GM12891 (cell line): ENCODE measurements at regions not wholly inside any gene's neighbourhood (a gene's known extent, or its start where the extent isn't known, plus 50 kb on each side); places are given as distances from the start of the nearest gene placed in this dataset.

ENCODE experiments used
- DNase-seq: peaks from one replicate; pipeline ENCODE4 v3.0.0; 2011; ENCODE audit warnings: low spot score; ENCODE audit not compliant: insufficient read length
- FAIRE-seq: peaks from 2 replicates; lab custom pipeline; 2011; peaks lifted over from hg19 to GRCh38; lab: Jason Lieb, UNC
- PAX5 ChIP-seq: IDR thresholded peaks from 2 replicates; pipeline ENCODE4 v1.6.1; 2011; ENCODE audit warnings: low read length, moderate library complexity, mild to moderate bottlenecking; ENCODE audit not compliant: insufficient read depth, severe bottlenecking
- POLR2A ChIP-seq: IDR thresholded peaks from 2 replicates; pipeline ENCODE4 v1.6.1; 2011; ENCODE audit warnings: low read depth, low read length, control low read depth
- POLR2AphosphoS5 ChIP-seq: IDR thresholded peaks from 2 replicates; pipeline ENCODE4 v1.6.1; 2011; ENCODE audit warnings: low read depth, low read length, control low read depth
- POU2F2 ChIP-seq: IDR thresholded peaks from 2 replicates; pipeline ENCODE4 v1.6.1; 2011; ENCODE audit warnings: low read depth, mild to moderate bottlenecking, control low read depth, low read length, moderate library complexity
- SPI1 ChIP-seq: IDR thresholded peaks from 2 replicates; pipeline ENCODE4 v1.6.1; 2011; ENCODE audit warnings: low read depth, low read length, control low read depth
- TAF1 ChIP-seq: IDR thresholded peaks from 2 replicates; pipeline ENCODE4 v1.6.1; 2011; ENCODE audit warnings: low read depth, low read length, control low read depth

- FAIRE-seq (no peak), DNase-seq (no peak)
- TF ChIP-seq POLR2AphosphoS5 (no peak), PAX5 (no peak), TAF1 (no peak), SPI1 (no peak), POU2F2 (no peak), POLR2A (no peak)
These were observed 775.3 kb upstream of the POU3F3 start for GRCh38 chr2:104078431-104079157.

DNA sequence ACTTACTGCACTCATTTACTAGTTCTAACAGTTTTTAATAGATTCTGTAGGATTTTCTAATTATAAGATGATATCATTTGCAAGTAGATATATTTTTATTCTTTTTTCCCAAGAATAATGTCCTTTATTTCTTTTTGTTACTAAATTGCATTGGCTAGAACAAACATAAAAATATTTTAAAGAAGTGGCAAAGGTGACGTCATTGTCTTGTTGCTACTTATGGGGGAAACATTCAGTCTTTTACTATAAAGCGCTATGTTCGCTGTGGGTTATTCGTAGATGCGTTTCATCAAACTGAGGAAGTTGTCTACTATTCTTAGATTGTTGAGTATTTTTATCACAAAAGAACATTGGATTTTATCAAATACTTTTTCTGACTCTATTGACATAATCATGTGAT lies 765.2 kb upstream of the POU3F3 start:
- FAIRE-seq (no peak), DNase-seq (no peak)
- TF ChIP-seq POLR2AphosphoS5 = no peak
- TF ChIP-seq POLR2A = no peak
- TF ChIP-seq TAF1 = no peak
- no peak for TF ChIP-seq PAX5
- TF ChIP-seq POU2F2 = no peak
- no peak for TF ChIP-seq SPI1

- DNase-seq (no peak), FAIRE-seq (no peak)
- TF ChIP-seq TAF1 (no peak), POLR2AphosphoS5 (no peak), PAX5 (no peak), POLR2A (no peak), POU2F2 (no peak), SPI1 (no peak)
These were observed 763.5 kb upstream of the POU3F3 start for GRCh38 chr2:104090407-104090806.

GRCh38 chr2:104091894-104092293 lies 762.0 kb upstream of the POU3F3 start:
- no peak for DNase-seq
- TF ChIP-seq POLR2A = no peak
- TF ChIP-seq SPI1 = no peak
- TF ChIP-seq POU2F2 = no peak
- TF ChIP-seq TAF1 = no peak
- TF ChIP-seq PAX5 = no peak
- TF ChIP-seq POLR2AphosphoS5 = no peak
- FAIRE-seq = no peak

- no peak for DNase-seq
- TF ChIP-seq TAF1 (no peak), PAX5 (no peak), POLR2AphosphoS5 (no peak), SPI1 (no peak), POU2F2 (no peak), POLR2A (no peak)
- FAIRE-seq = no peak
These were observed 761.0 kb upstream of the POU3F3 start for GRCh38 chr2:104092886-104093285.

DNA sequence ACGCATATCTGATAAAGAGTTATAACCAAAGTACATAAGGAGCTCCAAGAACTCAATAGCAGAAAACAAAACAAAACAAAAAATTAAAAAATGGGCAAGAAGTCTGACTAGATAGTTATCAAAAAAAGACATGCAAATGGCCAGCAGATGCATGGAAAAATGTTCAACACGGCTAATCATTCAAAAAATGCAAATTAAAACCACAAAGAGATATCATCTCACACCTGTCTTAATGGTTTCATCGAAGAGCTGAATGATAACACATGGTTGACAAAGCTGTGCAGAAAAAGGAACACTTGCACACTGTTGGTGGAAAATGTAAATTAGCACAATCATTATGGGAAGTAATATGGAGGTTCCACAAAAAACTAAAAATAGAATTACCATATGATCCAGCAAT lies 751.3 kb upstream of the POU3F3 start:
- DNase-seq (no peak), FAIRE-seq (no peak)
- no peak for TF ChIP-seq PAX5
- TF ChIP-seq SPI1 = no peak
- TF ChIP-seq POU2F2 = no peak

GRCh38 chr2:104109356-104109755 lies 744.6 kb upstream of the POU3F3 start:
- no peak for DNase-seq
- no peak for FAIRE-seq
- no peak for TF ChIP-seq TAF1
- TF ChIP-seq POLR2A = no peak
- TF ChIP-seq SPI1 = no peak
- no peak for TF ChIP-seq POLR2AphosphoS5
- TF ChIP-seq POU2F2 = no peak
- TF ChIP-seq PAX5 = no peak

- DNase-seq (no peak), FAIRE-seq (no peak)
- TF ChIP-seq POU2F2 = no peak
- no peak for TF ChIP-seq PAX5
- TF ChIP-seq SPI1 = no peak
- TF ChIP-seq POLR2A = no peak
- no peak for TF ChIP-seq POLR2AphosphoS5
- no peak for TF ChIP-seq TAF1
These were observed 735.0 kb upstream of the POU3F3 start for GRCh38 chr2:104118889-104119288.

- TF ChIP-seq POLR2AphosphoS5 (no peak), PAX5 (no peak), TAF1 (no peak), SPI1 (no peak), POU2F2 (no peak), POLR2A (no peak)
- FAIRE-seq (no peak), DNase-seq (no peak)
These were observed 733.7 kb upstream of the POU3F3 start for GRCh38 chr2:104120171-104120570.

DNA sequence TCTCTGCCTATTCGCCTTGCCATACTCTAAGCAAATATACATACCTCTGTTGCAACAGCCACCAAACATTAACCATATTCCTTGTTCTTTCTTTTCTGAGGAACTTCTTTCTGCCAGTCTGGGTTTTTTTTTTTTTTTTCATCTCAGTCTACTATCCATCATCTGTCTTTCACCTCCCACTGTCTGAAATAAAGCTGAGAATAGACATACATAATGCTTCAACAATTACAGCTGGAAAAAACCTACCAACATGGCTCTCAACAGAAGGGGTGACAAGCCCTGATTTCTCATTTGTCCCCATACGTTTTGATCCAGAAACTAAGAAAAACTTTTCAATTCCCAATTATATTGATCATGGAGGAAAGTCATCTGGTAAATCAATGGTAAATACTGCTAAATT lies 728.8 kb upstream of the POU3F3 start:
- no peak for TF ChIP-seq POU2F2
- TF ChIP-seq TAF1 = no peak
- TF ChIP-seq SPI1 = no peak
- no peak for TF ChIP-seq POLR2AphosphoS5
- no peak for TF ChIP-seq POLR2A
- no peak for TF ChIP-seq PAX5
- no peak for DNase-seq
- FAIRE-seq = no peak
